ENCODE measurements at regions not wholly inside any gene's neighbourhood (a gene's known extent, or its start where the extent isn't known, plus 50 kb on each side); places are given as distances from the start of the nearest gene placed in this dataset.

- H2AFZ ChIP-seq (ENCODE audit: control insufficient read depth, low read length): no peak overlapping the region
- dilution Hi-C loops (cut with MboI; ENCODE audit: extremely low pct_ligation_motif_present, low sequenced_read_pairs): no loop called here
- DNase-seq (ENCODE audit: low read depth, low spot score) (no peak), FAIRE-seq (no peak)
- no peaks in the 10 kb centered on the region for H3K36me3 ChIP-seq (ENCODE audit: control insufficient read depth in 2 of 2, extremely low read depth in 1 of 2, insufficient read depth in 2 of 2, low read length in 2 of 2)
- H3K9ac ChIP-seq (ENCODE audit: control insufficient read depth, extremely low read depth, insufficient read depth, low read length): no peak overlapping the region
- no peak for TF ChIP-seq EZH2 (IDR thresholded peaks at IDR 0.05; ENCODE audit: low read length)
- no peak for TF ChIP-seq CTCF (optimal IDR thresholded peaks at IDR 0.05 in 1 of 3, IDR thresholded peaks at IDR 0.05 in 1 of 3, conservative IDR thresholded peaks at IDR 0.05 in 1 of 3; ENCODE audit: extremely low read depth in 1 of 3, insufficient read depth in 2 of 3, low read length in 3 of 3)
- H3K27me3 ChIP-seq (ENCODE audit: control insufficient read depth, extremely low read depth, insufficient read depth, low read length): no peaks in the 10 kb centered on the region
- H3K4me2 ChIP-seq (ENCODE audit: control insufficient read depth, extremely low read depth, insufficient read depth, low read depth, low read length): no peak overlapping the region
- no peak overlapping the region for H3K27ac ChIP-seq (ENCODE audit: control insufficient read depth, insufficient read depth, low read length)
- no peaks in the 10 kb centered on the region for H3K9me1 ChIP-seq (ENCODE audit: control insufficient read depth, extremely low read depth, insufficient read depth, low read length)
- H3K9me3 ChIP-seq (ENCODE audit: control insufficient read depth, low read depth, low read length): no peaks in the 10 kb centered on the region
- H3K79me2 ChIP-seq (ENCODE audit: control insufficient read depth, insufficient read depth, low read length): no peaks in the 10 kb centered on the region
- H3K4me3 ChIP-seq (ENCODE audit: control insufficient read depth in 2 of 3, extremely low read depth in 1 of 3, insufficient read depth in 2 of 3, low read depth in 1 of 3, low read length in 3 of 3): no peak overlapping the region
- no peaks in the 10 kb centered on the region for H4K20me1 ChIP-seq (ENCODE audit: control insufficient read depth, extremely low read depth, insufficient read depth, low read length)
- no peaks in the 10 kb centered on the region for H3K4me1 ChIP-seq (ENCODE audit: control insufficient read depth, extremely low read depth, insufficient read depth, low read length)
These were observed 296.3 kb downstream of the KCNN2 start for GRCh38 chr5:114658194-114658593.

DNA sequence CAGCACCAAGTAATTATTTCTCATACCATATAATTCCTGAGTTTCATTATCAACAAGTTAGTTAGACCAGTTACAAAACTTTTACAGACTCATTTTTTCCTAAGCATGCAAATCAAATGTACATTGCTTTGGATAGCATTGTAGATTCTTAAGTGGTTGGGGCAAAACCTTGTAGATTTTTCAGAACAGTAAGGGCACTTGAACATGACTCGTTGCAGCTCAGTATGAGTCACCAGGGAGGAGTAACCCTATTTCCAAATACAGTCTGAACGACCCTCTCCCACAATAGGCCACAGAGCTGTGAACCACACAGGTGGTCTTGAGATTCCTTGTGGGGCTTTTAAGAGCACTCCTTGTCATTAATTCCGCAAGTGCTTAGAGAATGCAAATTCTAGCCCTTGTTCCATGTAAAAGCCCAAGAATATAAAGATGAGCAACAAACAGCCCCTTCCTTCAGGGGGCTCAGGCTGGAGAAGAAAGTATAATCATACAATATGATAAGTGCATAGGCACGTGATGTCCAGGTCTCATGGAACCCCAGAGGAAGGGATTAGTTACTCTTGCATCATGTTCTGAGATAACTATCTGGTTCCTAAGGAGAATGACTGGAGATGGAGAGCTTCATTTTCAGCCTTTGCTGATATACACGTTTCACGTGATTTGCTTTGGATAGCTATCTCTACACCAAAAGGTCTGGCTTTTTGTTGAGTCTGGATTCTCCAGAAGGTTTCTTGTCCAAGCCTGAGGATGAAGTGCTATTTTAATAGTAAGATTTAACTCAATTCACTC is 295.7 kb downstream of the KCNN2 start:
- H3K9me1 ChIP-seq (ENCODE audit: control insufficient read depth, extremely low read depth, insufficient read depth, low read length): no peaks in the 10 kb centered on the region
- no peaks in the 10 kb centered on the region for H3K4me1 ChIP-seq (ENCODE audit: control insufficient read depth, extremely low read depth, insufficient read depth, low read length)
- H3K9me3 ChIP-seq (ENCODE audit: control insufficient read depth, low read depth, low read length): no peaks in the 10 kb centered on the region
- no peaks in the 10 kb centered on the region for H3K79me2 ChIP-seq (ENCODE audit: control insufficient read depth, insufficient read depth, low read length)
- H2AFZ ChIP-seq (ENCODE audit: control insufficient read depth, low read length): no peak overlapping the region
- no peaks in the 10 kb centered on the region for H3K27me3 ChIP-seq (ENCODE audit: control insufficient read depth, extremely low read depth, insufficient read depth, low read length)
- no peak overlapping the region for H3K9ac ChIP-seq (ENCODE audit: control insufficient read depth, extremely low read depth, insufficient read depth, low read length)
- FAIRE-seq (no peak), DNase-seq (ENCODE audit: low read depth, low spot score) (no peak)
- TF ChIP-seq EZH2 (IDR thresholded peaks at IDR 0.05; ENCODE audit: low read length) (no peak), CTCF (optimal IDR thresholded peaks at IDR 0.05 in 1 of 3, IDR thresholded peaks at IDR 0.05 in 1 of 3, conservative IDR thresholded peaks at IDR 0.05 in 1 of 3; ENCODE audit: extremely low read depth in 1 of 3, insufficient read depth in 2 of 3, low read length in 3 of 3) (no peak)
- H3K36me3 ChIP-seq (ENCODE audit: control insufficient read depth in 2 of 2, extremely low read depth in 1 of 2, insufficient read depth in 2 of 2, low read length in 2 of 2): no peaks in the 10 kb centered on the region
- no peak overlapping the region for H3K4me2 ChIP-seq (ENCODE audit: control insufficient read depth, extremely low read depth, insufficient read depth, low read depth, low read length)
- no peak overlapping the region for H3K27ac ChIP-seq (ENCODE audit: control insufficient read depth, insufficient read depth, low read length)
- dilution Hi-C loops (cut with MboI; ENCODE audit: extremely low pct_ligation_motif_present, low sequenced_read_pairs): no loop called here
- no peak overlapping the region for H3K4me3 ChIP-seq (ENCODE audit: control insufficient read depth in 2 of 3, extremely low read depth in 1 of 3, insufficient read depth in 2 of 3, low read depth in 1 of 3, low read length in 3 of 3)
- H4K20me1 ChIP-seq (ENCODE audit: control insufficient read depth, extremely low read depth, insufficient read depth, low read length): no peaks in the 10 kb centered on the region
